Gastroesophageal sphincter (tissue), 3 donors: ENCODE measurements at regions not wholly inside any gene's neighbourhood (a gene's known extent, or its start where the extent isn't known, plus 50 kb on each side); places are given as distances from the start of the nearest gene placed in this dataset.

Source experiments
- CTCF ChIP-seq, 4 experiments: fragments of 200-600 bp in 2 of 4; fragments of 450-650 bp in 2 of 4; sonication (generic) in 1 of 4; IDR thresholded peaks; one replicate each; pipeline ENCODE4 v1.5.1; 2017 to 2019; ENCODE audit warnings: antibody characterized with exemption in 4 of 4, mild to moderate bottlenecking in 2 of 4, moderate library complexity in 2 of 4
- EP300 ChIP-seq: sonication (generic); formaldehyde crosslinking; IDR thresholded peaks from one replicate; pipeline ENCODE4 v1.6.1; 2017; ENCODE audit warnings: antibody characterized with exemption, mild to moderate bottlenecking
- POLR2A ChIP-seq, 2 donors: fragments of 450-650 bp; IDR thresholded peaks; one replicate each; pipeline ENCODE4 v1.6.1; 2017; ENCODE audit warnings: antibody characterized with exemption in 2 of 2, mild to moderate bottlenecking in 2 of 2, moderate library complexity in 1 of 2

- TF ChIP-seq POLR2A (IDR thresholded peaks at IDR 0.05) (no peak), CTCF (IDR thresholded peaks at IDR 0.05) (no peak), EP300 (no peak)
Observed at GRCh38 chr9:27752069-27752468, 178.8 kb upstream of the C9orf72 start.
